A673 (cell line): ENCODE measurements at regions not wholly inside any gene's neighbourhood (a gene's known extent, or its start where the extent isn't known, plus 50 kb on each side); places are given as distances from the start of the nearest gene placed in this dataset.
A peak's percentile ranks its signal among the peaks of the same experiment; 100 is the strongest.

ENCODE experiments used
- BruUV-seq: library from RNA; stranded (reverse); fragments of 400-500 nt; replicated peaks from 2 replicates; lab custom pipeline; 2021; lab: Mats Ljungman, UMichigan
- CTCF ChIA-PET: fragments of 300-600 bp; sonication (Branson Sonifier 250); formaldehyde crosslinking; loops from one replicate; lab custom pipeline; 2022; ENCODE audit warnings: antibody characterized with exemption; lab: Charles Lee
- POLR2A ChIA-PET: fragments of 300-600 bp; sonication (Branson Sonifier 250); formaldehyde crosslinking; loops from one replicate; lab custom pipeline; 2022; ENCODE audit warnings: antibody characterized with exemption; ENCODE audit not compliant: low non-redundant PET; lab: Charles Lee
- DNase-seq: peaks from one replicate; pipeline ENCODE4 v3.0.0-alpha.2; 2015; ENCODE audit warnings: low spot score
- H3K27ac ChIP-seq: fragments of 200-600 bp; sonication (generic); 2 replicates; pipeline ENCODE4 v1.5.1; 2016; ENCODE audit warnings: mixed run types, low read depth, mild to moderate bottlenecking, mixed read lengths, antibody characterized with exemption, low read length; ENCODE audit not compliant: poor library complexity, severe bottlenecking
- H3K27me3 ChIP-seq: fragments of 200-600 bp; sonication (generic); replicated peaks from 2 replicates; pipeline ENCODE4 v1.6.1; 2017; ENCODE audit warnings: mixed run types, low read depth, mild to moderate bottlenecking, mixed read lengths, antibody characterized with exemption, low read length; ENCODE audit not compliant: insufficient read depth, poor library complexity
- H3K36me3 ChIP-seq: fragments of 200-600 bp; sonication (generic); 2 replicates; pipeline ENCODE4 v1.6.1; 2016; ENCODE audit warnings: mixed run types, mild to moderate bottlenecking, mixed read lengths, antibody characterized with exemption, low read length; ENCODE audit not compliant: insufficient read depth, poor library complexity, severe bottlenecking
- H3K4me1 ChIP-seq: fragments of 200-600 bp; sonication (generic); 2 replicates; pipeline ENCODE4 v1.6.1; 2017; ENCODE audit warnings: mixed run types, mild to moderate bottlenecking, mixed read lengths, antibody characterized with exemption, low read length; ENCODE audit not compliant: insufficient read depth, poor library complexity, severe bottlenecking
- H3K4me3 ChIP-seq: fragments of 200-600 bp; sonication (generic); 2 replicates; pipeline ENCODE4 v1.5.1; 2016; ENCODE audit warnings: low read depth, mixed run types, mild to moderate bottlenecking, mixed read lengths, low read length; ENCODE audit not compliant: poor library complexity, severe bottlenecking
- H3K9me3 ChIP-seq: fragments of 200-600 bp; sonication (generic); 2 replicates; pipeline ENCODE4 v1.6.1; 2016; ENCODE audit warnings: mixed run types, low read depth, mild to moderate bottlenecking, mixed read lengths, antibody characterized with exemption, low read length; ENCODE audit not compliant: poor library complexity, severe bottlenecking
- EZH2 ChIP-seq: fragments of 200-600 bp; sonication (generic); IDR thresholded peaks from 2 replicates; pipeline ENCODE4 v1.6.1; 2017; ENCODE audit warnings: borderline replicate concordance, low read depth, mild to moderate bottlenecking, mixed read lengths, antibody characterized with exemption, low read length; ENCODE audit not compliant: poor library complexity, severe bottlenecking
- intact Hi-C: fragments of 100-400 bp; cut with micrococcal nuclease; formaldehyde crosslinking; loops from one replicate; pipeline ENCODE4 v1.10.0; 2022; ENCODE audit not compliant: unreplicated experiment
- TF ChIP-seq, protein P1 (sequence below): fragments of 300-800, 200-600 bp; sonication (generic); conservative IDR thresholded peaks from 2 replicates; pipeline ENCODE4 v1.5.1; 2017; ENCODE audit warnings: low read depth, mild to moderate bottlenecking, antibody characterized with exemption, low read length, moderate library complexity, mixed read lengths

DNA sequence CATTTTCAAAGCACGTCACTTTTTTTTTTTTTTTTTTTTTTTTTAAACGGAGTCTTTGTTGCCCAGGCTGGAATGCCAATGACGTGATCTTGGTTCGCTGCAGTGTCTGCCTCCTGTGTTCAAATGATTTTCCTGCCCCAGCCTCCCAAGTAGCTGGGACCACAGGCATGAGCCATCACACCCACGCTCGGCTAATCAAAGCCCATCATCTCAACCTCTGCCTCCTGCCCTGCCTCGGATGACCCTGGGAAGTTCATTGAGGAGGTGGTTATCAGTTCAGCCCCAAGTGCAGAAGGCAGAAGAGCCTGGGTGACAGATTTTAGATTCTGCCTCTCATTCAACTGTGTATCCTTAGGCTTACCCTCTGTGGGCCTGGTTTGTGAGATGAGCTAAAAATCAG, 484.9 kb upstream of the EEF2KMT start:
- BruUV-seq, result no TSS peak
- Histone ChIP-seq H3K27ac (peak overlapping the region; percentile 70), H3K27me3 (no peaks in the 10 kb centered on the region), H3K4me1 (peaks cover 31% of the 10 kb centered on the region), H3K4me3 (no peak overlapping the region), H3K9me3 (no peaks in the 10 kb centered on the region), H3K36me3 (no peaks in the 10 kb centered on the region)
- POLR2A ChIA-PET, result interaction anchor here (0.5 kb wide), 1 partner anchor 408 kb away, joined by 3 read pairs; no protein-coding TSS in a partner anchor
- intact Hi-C loops, result no loop called here
- TF ChIP-seq EZH2, result no peak
- TF ChIP-seq, protein P1, sequence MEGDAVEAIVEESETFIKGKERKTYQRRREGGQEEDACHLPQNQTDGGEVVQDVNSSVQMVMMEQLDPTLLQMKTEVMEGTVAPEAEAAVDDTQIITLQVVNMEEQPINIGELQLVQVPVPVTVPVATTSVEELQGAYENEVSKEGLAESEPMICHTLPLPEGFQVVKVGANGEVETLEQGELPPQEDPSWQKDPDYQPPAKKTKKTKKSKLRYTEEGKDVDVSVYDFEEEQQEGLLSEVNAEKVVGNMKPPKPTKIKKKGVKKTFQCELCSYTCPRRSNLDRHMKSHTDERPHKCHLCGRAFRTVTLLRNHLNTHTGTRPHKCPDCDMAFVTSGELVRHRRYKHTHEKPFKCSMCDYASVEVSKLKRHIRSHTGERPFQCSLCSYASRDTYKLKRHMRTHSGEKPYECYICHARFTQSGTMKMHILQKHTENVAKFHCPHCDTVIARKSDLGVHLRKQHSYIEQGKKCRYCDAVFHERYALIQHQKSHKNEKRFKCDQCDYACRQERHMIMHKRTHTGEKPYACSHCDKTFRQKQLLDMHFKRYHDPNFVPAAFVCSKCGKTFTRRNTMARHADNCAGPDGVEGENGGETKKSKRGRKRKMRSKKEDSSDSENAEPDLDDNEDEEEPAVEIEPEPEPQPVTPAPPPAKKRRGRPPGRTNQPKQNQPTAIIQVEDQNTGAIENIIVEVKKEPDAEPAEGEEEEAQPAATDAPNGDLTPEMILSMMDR, result no peak
- CTCF ChIA-PET, result interaction anchor here (0.7 kb wide), 1 partner anchor 30 kb away, joined by 8 read pairs; no protein-coding TSS in a partner anchor
- DNase-seq, result peak; percentile 41

- intact Hi-C loops, result no loop called here
- ChIA-PET CTCF (interaction anchor here (0.7 kb wide), 1 partner anchor 30 kb away, joined by 8 read pairs; no protein-coding TSS in a partner anchor), POLR2A (no interaction called here)
- no peaks in the 10 kb centered on the region for H3K36me3 ChIP-seq
- no peak overlapping the region for H3K4me3 ChIP-seq
- no TSS peak for BruUV-seq
- no peaks in the 10 kb centered on the region for H3K9me3 ChIP-seq
- H3K27me3 ChIP-seq, result no peaks in the 10 kb centered on the region
- peaks cover 31% of the 10 kb centered on the region for H3K4me1 ChIP-seq
- H3K27ac ChIP-seq, result peak overlapping the region; percentile 70
- TF ChIP-seq, protein P1, result no peak
- TF ChIP-seq EZH2, result no peak
- DNase-seq, result peak; percentile 88
These were observed 484.3 kb upstream of the EEF2KMT start for GRCh38 chr16:5581908-5582307.

DNA sequence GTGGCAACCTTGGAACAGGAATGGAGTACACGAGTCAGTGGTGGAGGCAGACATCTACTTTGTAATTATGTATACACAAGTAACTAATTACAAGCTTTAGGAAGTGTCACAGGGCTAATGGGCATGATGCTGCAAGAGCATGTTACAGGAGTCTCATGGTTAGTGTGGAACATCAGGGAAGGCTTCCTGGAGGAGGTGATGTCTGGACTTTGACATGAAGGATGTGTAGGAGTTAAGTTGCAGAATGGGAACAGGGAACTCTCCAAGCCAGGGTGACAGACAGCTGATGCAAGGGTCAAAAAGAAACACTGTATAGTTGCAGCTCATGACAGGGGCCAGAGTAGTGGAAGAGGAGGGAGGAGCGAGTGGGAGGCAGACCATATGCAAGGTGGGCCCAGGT, 483.8 kb upstream of the EEF2KMT start:
- no peak overlapping the region for H3K4me3 ChIP-seq
- H3K9me3 ChIP-seq, result no peaks in the 10 kb centered on the region
- H3K36me3 ChIP-seq, result no peaks in the 10 kb centered on the region
- POLR2A ChIA-PET, result no interaction called here
- peaks cover 31% of the 10 kb centered on the region for H3K4me1 ChIP-seq
- TF ChIP-seq EZH2, result no peak
- TF ChIP-seq, protein P1, result no peak
- intact Hi-C loops, result no loop called here
- no peak for DNase-seq
- H3K27me3 ChIP-seq, result no peaks in the 10 kb centered on the region
- CTCF ChIA-PET, result no interaction called here
- no TSS peak for BruUV-seq
- H3K27ac ChIP-seq, result peak overlapping the region; percentile 70
